HepG2 (cell line): ENCODE measurements at regions not wholly inside any gene's neighbourhood (a gene's known extent, or its start where the extent isn't known, plus 50 kb on each side); places are given as distances from the start of the nearest gene placed in this dataset.

Experiments used
- CCDC6 ChIP-seq: sonication (generic); formaldehyde crosslinking; IDR thresholded peaks from 2 replicates; pipeline ENCODE4 v1.8.1; 2022; ENCODE audit warnings: mild to moderate bottlenecking, missing genetic modification reagents, moderate library complexity
- CSRNP2 ChIP-seq: sonication (generic); formaldehyde crosslinking; conservative IDR thresholded peaks from 2 replicates; pipeline ENCODE4 v1.8.0; 2022; ENCODE audit warnings: low read depth, missing genetic modification reagents
- GATA4 ChIP-seq: sonication (generic); IDR thresholded peaks from 2 replicates; pipeline ENCODE4 v1.6.1; 2016; ENCODE audit warnings: antibody characterized with exemption, low read depth, borderline replicate concordance
- MED8 ChIP-seq: sonication (generic); formaldehyde crosslinking; IDR thresholded peaks from 2 replicates; pipeline ENCODE4 v1.8.1; 2023; ENCODE audit warnings: mild to moderate bottlenecking, missing genetic modification reagents; ENCODE audit not compliant: insufficient replicate concordance
- NR0B2 ChIP-seq: sonication (generic); formaldehyde crosslinking; IDR thresholded peaks from 2 replicates; pipeline ENCODE4 v1.4.0; 2020; ENCODE audit warnings: mild to moderate bottlenecking, missing genetic modification reagents
- NR2C2 ChIP-seq: sonication (generic); formaldehyde crosslinking; IDR thresholded peaks from 2 replicates; pipeline ENCODE4 v1.4.0; 2020; ENCODE audit warnings: missing genetic modification reagents, mild to moderate bottlenecking, moderate library complexity, borderline replicate concordance
- NRL ChIP-seq: sonication (generic); formaldehyde crosslinking; IDR thresholded peaks from 2 replicates; pipeline ENCODE4 v1.5.0; 2020; ENCODE audit warnings: missing genetic modification reagents, mild to moderate bottlenecking, moderate library complexity, borderline replicate concordance
- PCBP2 ChIP-seq: fragments of 200-400 bp; formaldehyde crosslinking; optimal IDR thresholded peaks from 2 replicates; pipeline ENCODE3; 2018; ENCODE audit warnings: low read length, low read depth; ENCODE audit not compliant: poor library complexity, severe bottlenecking
- PHF20 ChIP-seq: sonication (generic); formaldehyde crosslinking; IDR thresholded peaks from 2 replicates; pipeline ENCODE4 v1.5.0; 2020; ENCODE audit warnings: mild to moderate bottlenecking, missing genetic modification reagents
- ZNF430 ChIP-seq: sonication (generic); formaldehyde crosslinking; IDR thresholded peaks from 2 replicates; pipeline ENCODE4 v1.9.0; 2021; ENCODE audit warnings: mild to moderate bottlenecking, missing genetic modification reagents
- ZNF501 ChIP-seq: sonication (generic); formaldehyde crosslinking; IDR thresholded peaks from 2 replicates; pipeline ENCODE4 v1.5.1; 2020; ENCODE audit warnings: mild to moderate bottlenecking, moderate library complexity, missing genetic modification reagents
- ZNF7 ChIP-seq: IDR thresholded peaks from 2 replicates; pipeline ENCODE4 v1.6.1; 2016; ENCODE audit warnings: missing biosample characterization, missing genetic modification reagents
- ZNF878 ChIP-seq: sonication (generic); formaldehyde crosslinking; IDR thresholded peaks from 2 replicates; pipeline ENCODE4 v1.8.1; 2023; ENCODE audit warnings: mild to moderate bottlenecking, missing genetic modification reagents, moderate library complexity
- TF ChIP-seq, protein P1 (sequence below): sonication (generic); formaldehyde crosslinking; IDR thresholded peaks from 2 replicates; pipeline ENCODE4 v1.9.0; 2021; ENCODE audit warnings: mild to moderate bottlenecking, missing genetic modification reagents
- TF ChIP-seq, protein P2 (sequence below): sonication (generic); formaldehyde crosslinking; IDR thresholded peaks from 2 replicates; pipeline ENCODE4 v1.5.1; 2020; ENCODE audit warnings: mild to moderate bottlenecking, missing genetic modification reagents

DNA sequence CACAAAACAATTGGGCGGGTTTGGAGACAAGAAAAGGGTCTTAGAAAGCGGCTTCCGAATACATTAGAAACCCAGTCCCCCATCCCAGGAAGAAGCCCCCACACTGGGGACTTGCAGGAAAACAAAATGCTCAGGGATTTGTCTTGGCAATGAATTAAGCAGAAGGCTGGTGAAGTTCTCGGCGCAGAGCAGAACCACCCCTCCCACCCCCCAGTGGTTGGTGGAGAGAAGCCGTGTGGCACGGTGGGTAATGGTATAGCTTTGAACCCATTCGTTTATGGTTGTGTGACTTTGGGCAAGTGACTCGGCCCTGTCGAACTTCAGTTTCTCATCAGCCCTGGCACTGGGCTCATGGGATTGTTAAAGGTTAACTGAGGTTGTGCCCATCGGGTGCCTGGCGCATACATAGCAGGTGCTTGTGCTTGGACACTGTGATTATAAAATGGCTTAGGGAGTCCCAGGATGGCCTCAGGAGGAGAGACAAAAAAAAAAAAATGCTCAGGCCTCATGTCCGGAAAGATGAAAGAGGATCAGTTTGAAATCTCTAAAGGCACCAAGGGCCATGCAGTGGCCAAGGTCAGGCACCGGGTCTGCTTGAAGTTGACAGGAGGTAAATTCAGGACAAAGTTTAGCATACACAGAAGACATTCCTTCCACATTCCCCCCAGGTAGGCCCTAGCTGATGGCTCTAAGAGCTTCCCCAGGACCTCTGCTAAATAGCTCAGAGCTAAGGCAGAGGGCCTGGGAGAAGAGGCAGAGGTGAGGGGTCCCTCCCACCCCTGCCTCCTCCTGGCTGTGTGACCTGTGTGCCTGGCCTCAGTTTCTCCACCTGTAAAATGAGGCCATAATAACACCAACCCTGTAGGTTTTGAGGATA is 120.1 kb upstream of the PTPN1 start (continued):
- TF ChIP-seq ZNF430 (CRISPR knock-in tag) = no peak
- TF ChIP-seq MED8 (CRISPR knock-in tag) = peak; percentile 98
- no peak for TF ChIP-seq NR0B2 (CRISPR knock-in tag)
- no peak; the same call in 1 of the 2 replicates for TF ChIP-seq PHF20
- peak; percentile 88 for TF ChIP-seq ZNF878 (CRISPR knock-in tag)
- no peak for TF ChIP-seq NRL (CRISPR knock-in tag)
- TF ChIP-seq GATA4 = peak; percentile 97
- TF ChIP-seq, protein P1, sequence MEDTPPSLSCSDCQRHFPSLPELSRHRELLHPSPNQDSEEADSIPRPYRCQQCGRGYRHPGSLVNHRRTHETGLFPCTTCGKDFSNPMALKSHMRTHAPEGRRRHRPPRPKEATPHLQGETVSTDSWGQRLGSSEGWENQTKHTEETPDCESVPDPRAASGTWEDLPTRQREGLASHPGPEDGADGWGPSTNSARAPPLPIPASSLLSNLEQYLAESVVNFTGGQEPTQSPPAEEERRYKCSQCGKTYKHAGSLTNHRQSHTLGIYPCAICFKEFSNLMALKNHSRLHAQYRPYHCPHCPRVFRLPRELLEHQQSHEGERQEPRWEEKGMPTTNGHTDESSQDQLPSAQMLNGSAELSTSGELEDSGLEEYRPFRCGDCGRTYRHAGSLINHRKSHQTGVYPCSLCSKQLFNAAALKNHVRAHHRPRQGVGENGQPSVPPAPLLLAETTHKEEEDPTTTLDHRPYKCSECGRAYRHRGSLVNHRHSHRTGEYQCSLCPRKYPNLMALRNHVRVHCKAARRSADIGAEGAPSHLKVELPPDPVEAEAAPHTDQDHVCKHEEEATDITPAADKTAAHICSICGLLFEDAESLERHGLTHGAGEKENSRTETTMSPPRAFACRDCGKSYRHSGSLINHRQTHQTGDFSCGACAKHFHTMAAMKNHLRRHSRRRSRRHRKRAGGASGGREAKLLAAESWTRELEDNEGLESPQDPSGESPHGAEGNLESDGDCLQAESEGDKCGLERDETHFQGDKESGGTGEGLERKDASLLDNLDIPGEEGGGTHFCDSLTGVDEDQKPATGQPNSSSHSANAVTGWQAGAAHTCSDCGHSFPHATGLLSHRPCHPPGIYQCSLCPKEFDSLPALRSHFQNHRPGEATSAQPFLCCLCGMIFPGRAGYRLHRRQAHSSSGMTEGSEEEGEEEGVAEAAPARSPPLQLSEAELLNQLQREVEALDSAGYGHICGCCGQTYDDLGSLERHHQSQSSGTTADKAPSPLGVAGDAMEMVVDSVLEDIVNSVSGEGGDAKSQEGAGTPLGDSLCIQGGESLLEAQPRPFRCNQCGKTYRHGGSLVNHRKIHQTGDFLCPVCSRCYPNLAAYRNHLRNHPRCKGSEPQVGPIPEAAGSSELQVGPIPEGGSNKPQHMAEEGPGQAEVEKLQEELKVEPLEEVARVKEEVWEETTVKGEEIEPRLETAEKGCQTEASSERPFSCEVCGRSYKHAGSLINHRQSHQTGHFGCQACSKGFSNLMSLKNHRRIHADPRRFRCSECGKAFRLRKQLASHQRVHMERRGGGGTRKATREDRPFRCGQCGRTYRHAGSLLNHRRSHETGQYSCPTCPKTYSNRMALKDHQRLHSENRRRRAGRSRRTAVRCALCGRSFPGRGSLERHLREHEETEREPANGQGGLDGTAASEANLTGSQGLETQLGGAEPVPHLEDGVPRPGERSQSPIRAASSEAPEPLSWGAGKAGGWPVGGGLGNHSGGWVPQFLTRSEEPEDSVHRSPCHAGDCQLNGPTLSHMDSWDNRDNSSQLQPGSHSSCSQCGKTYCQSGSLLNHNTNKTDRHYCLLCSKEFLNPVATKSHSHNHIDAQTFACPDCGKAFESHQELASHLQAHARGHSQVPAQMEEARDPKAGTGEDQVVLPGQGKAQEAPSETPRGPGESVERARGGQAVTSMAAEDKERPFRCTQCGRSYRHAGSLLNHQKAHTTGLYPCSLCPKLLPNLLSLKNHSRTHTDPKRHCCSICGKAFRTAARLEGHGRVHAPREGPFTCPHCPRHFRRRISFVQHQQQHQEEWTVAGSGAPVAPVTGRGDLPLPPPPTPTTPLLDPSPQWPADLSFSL (CRISPR knock-in tag) = 0 out of 2 replicates have a peak, but pooled peaks have one; percentile 16
- TF ChIP-seq PCBP2 = no peak
- TF ChIP-seq, protein P2, sequence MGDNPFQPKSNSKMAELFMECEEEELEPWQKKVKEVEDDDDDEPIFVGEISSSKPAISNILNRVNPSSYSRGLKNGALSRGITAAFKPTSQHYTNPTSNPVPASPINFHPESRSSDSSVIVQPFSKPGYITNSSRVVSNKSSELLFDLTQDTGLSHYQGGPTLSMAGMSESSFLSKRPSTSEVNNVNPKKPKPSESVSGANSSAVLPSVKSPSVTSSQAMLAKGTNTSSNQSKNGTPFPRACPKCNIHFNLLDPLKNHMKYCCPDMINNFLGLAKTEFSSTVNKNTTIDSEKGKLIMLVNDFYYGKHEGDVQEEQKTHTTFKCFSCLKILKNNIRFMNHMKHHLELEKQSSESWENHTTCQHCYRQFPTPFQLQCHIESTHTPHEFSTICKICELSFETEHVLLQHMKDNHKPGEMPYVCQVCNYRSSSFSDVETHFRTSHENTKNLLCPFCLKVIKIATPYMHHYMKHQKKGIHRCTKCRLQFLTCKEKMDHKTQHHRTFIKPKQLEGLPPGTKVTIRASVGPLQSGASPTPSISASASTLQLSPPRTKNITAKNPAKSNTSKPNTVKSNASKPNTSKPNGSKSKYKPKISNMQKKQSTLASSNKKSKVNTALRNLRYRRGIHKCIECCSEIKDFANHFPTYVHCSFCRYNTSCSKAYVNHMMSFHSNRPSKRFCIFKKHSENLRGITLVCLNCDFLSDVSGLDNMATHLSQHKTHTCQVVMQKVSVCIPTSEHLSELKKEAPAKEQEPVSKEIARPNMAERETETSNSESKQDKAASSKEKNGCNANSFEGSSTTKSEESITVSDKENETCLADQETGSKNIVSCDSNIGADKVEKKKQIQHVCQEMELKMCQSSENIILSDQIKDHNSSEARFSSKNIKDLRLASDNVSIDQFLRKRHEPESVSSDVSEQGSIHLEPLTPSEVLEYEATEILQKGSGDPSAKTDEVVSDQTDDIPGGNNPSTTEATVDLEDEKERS (CRISPR knock-in tag) = peak; percentile 69; the same call in 1 of the 2 replicates
- peak; percentile 82 for TF ChIP-seq CCDC6 (CRISPR knock-in tag)
- TF ChIP-seq CSRNP2 (CRISPR knock-in tag) = no peak
- TF ChIP-seq ZNF7 (CRISPR knock-in tag) = no peak; the same call in 1 of the 2 replicates
- TF ChIP-seq NR2C2 (CRISPR knock-in tag) = peak; percentile 59; the same call in 1 of the 2 replicates
- peak; percentile 73 for TF ChIP-seq ZNF501 (CRISPR knock-in tag)
